GM19238 (cell line): ENCODE measurements at regions not wholly inside any gene's neighbourhood (a gene's known extent, or its start where the extent isn't known, plus 50 kb on each side); places are given as distances from the start of the nearest gene placed in this dataset.

Experiments used
- DNase-seq: peaks from one replicate; pipeline ENCODE4 v3.0.0; 2011; ENCODE audit warnings: low spot score; ENCODE audit not compliant: insufficient read length

DNA sequence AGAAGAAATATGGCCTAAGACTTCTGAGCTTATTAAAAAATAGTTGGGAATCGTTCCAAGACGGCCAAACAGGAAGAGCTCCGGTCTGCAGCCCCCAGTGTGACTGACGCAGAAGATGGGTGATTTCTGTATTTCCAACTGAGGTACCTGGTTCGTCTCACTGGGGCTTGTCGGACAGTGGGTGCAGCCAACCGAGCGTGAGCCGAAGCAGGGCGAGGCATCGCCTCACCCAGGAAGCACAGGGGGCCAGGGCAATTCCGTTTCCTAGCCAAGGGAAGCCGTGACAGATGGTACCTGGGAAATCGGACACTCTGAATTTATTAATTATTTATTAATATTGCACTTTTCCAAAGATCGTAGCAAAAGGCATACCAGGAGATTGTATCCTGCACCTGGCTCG, 857.8 kb downstream of the C12orf50 start:
- DNase-seq, result no peak

DNA sequence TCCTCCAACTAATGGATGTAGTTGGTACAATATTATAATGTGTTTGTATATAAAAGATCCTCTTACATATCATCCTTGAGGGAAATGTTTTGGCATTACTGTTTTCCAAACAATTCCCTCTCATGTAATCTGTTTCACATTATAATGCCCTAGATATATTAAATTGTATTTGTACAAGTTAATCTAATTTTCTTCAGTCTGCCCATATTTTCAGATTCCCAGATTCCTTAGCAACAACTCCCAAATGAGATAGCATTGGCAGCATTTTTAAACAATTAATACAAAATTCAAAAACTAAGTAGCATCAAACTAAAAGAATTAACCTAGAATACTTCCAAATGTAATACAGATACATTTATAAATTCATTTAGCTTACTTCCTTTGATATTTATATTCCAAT, 860.2 kb downstream of the C12orf50 start:
- no peak for DNase-seq

DNA sequence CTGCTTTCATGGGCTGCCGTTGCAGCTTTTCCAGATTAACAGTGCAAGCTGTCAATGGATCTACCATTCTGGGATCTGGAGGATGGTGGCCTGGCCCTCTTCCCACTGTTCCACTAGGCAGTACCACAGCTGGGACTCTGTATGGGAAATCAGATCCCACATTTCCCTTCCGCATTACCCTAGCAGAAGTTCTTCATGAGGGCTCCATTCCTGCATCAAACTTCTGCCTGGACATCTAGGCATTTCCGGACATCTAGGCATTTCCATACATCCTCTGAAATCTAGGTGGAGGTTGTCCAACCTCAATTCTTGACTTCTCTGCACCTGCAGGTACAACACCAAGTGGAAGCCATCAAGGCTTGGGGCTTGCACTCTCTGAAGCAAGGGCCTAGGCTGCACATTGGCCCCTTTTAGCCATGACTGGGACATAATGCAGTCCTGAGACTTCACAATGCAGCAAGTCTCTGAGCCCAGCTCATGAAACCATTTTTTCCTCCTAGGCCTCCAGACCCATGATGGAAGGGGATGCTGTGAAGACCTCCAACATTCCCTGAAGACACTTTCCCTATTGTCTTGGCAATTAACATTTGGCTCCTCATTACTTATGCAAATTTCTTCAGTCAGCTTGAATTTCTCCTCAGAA, 863.3 kb downstream of the C12orf50 start:
- no peak for DNase-seq

DNA sequence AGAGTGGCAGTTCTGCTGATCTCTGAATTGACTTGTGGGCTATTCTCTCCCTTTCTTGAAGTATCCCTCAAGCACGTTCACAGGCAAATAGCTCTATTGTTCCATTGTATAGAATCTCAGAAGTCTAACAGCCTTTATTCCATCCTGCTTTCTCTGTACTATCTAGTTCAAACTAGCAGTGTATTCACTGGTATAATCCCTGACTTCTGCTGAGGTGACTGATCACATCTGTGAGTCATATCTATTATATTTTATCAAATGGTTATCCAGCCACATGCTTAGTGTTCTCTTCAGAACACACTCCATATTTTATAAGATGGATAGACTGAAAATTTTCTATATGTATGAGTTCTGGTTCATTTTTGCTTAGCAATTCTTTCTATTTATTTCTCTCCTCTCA, 866.1 kb downstream of the C12orf50 start:
- no peak for DNase-seq

DNA sequence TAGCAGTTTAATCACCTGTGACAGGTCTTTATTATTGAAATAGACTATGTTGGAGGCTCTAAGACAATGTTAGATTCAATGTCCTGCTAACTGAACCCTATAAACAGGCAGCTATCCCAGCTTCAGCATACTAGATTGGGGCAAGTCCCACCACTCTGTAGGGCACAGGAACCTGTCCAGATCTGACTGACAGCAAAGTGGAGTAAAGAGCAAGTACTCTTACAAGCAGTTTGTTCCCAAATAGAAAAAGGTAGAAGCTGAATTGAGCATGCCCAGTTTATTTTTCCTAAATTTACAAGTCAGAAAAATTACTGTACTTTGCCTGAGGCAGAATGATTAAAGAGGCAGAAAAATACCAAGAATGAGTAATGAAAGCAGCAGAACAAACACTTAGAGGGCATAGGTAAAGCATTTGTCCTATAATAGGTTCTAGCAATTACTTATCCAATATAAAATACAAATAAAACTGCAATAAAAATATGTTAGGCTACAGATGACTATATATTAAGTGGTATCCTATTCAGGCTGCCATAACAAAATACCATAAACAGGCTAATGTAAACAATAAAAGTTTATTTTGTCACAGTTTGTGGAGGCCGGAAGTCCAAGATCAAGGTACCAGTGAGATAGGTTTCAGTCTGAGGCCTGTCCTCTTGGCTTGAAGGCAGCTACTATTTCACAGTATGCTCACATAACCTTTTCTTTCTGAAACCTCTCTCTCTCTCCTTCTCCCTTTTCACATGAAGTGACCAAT, 868.2 kb downstream of the C12orf50 start:
- no peak for DNase-seq

DNA sequence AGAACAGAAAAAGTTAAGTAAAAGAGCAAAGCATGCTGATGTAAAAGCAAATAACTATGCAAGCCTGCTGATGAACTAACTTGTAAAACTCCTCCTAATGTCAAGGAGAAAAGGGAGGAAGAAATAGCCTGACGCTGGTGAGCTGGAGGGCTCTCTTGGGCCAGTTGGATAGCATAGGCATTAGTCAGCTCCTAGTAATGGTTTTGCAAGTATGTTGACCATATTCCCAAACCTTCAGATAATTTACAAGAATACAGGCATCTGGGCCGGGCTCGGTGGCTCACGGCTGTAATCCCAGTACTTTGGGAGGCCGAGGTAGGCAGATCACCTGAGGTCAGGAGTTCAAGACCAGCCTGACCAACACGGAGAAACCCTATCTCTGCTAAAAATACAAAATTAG, 871.4 kb downstream of the C12orf50 start:
- no peak for DNase-seq

DNA sequence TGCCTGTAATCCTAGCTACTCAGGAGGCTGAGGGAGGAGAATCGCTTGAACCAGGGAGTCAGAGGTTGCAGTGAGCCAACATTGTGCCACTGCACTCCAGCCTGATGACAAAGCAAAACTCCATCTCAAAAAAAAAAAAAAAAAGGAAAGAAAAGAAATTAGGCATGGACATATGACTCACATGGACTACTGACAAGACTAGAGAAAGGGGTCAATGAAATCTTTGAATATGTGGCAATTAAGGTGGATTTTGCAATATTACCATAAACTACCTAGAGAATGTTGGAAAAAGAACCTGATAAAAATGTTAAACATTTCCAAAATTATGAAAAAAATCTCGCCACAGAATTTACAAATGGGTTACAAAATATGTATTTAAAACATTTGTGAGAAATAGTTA, 873.6 kb downstream of the C12orf50 start:
- no peak for DNase-seq

DNA sequence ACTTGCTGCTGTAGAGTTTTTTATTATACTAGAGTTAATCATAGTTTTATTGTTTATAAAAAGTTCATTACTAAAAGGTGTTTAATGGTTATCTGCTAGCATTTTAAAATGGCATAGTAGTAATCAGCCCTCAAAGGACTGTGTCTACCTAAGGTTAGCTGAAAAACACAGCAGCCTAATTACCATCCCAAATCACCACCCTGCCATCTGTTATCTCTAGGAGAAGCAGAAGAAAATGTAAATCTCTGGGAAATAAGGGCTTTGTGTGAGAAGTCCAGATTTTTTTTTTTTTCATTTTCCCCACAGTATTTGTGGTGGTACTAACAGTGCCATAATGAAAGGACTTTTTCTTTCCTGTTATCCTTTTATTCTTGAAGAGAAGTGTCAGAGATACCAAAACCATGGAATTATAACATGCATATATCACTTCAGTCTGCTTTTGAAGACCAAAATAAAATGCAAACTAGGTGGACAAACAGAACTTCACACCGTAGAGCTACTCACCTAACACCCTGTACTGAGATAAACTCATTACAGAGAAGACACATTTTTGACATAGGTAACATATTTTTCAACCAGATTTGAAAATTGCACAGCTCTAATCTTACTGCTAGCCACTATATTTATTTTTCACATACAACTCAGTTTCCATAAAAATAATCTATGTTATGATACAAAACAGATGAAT, 876.2 kb downstream of the C12orf50 start:
- DNase-seq, result no peak

DNA sequence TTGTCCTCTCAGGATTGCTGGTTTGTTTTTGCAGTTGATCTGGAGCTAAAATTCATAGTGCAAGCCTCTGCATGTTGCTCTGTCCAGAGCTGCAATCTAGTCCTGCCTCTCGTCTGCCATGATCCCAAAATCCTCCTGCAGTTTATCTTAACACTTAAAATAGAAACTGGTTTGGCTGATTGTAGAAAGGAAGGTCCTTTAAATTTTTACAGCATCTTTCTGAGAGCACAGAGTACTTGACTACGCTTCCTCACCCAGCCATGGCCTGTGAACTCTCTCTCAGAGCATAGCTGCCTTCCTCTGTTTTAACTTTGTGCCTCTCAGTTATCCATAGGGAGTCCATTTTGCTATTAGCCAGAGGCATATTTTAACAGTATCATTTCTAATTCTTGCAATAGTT, 877.1 kb downstream of the C12orf50 start:
- DNase-seq, result no peak

DNA sequence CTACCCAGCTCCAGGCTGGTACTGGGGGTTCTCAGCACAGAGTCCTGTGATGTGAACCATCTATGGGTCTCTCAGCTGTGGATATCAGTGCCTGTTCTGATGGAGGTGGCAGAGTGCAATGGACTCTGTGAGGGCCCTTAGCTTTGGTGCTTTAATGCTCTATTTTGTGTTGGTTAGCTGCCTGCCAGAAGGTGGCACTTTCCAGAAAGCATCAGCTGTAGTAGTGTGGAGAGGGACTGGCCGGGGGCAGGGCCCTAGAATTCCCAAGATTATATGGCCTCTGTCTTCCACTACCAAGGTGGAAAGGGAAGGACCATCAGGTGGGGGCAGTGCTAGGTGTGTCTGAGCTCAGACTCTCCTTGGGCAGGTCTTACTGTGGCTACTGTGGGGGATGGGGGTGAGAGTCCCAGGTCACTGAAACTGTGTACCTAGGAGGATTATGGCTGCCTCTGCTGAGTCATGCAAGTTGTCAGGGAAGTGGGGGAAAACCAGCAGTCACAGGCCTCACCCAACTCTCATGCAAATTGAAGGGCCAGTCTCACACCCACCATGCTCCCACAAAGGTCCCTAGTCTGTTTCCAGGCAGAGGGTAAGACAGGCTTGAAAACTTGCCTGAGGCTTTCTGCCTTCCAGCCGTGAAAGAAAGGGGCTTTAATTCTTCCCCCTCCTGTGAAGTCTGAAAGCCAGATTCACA, 878.1 kb downstream of the C12orf50 start:
- no peak for DNase-seq

DNA sequence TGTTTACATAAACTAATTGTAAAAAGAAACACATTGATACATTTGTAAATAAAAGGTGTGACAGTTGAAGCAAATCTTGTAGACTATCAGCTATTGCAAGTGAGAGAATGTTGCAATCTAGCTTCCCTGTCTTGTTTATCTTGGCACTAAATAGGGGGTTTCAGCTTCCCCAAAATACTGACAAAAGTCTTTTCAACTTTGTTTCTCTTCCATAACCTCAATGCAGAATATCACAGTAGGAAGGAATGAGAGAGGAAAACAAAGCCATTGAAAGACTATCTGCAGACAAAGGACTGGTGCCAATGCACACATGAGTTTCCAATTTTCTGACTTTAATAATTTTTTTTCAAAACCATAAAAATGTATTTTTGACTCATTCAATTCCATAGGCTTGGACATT, 886.2 kb upstream of the MGAT4C start:
- DNase-seq, result no peak

DNA sequence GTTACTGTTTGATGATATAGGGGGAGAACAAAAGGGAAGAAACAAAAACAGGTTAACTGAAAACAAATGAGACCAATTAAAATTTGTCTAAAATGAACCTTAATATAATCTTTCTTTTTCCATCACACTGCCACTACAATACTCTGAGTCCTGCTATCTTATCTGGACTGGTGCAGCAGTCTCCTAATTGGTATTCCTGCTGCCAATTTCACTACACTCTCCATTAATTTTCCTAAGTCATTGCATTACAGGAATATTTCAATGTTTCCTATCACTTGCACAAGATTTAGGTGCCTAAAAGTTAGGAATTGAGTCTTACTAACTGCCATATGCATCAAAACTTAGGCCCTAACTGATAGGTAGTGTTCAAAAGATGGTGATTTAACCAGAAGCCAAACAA, 884.9 kb upstream of the MGAT4C start:
- DNase-seq, result no peak

DNA sequence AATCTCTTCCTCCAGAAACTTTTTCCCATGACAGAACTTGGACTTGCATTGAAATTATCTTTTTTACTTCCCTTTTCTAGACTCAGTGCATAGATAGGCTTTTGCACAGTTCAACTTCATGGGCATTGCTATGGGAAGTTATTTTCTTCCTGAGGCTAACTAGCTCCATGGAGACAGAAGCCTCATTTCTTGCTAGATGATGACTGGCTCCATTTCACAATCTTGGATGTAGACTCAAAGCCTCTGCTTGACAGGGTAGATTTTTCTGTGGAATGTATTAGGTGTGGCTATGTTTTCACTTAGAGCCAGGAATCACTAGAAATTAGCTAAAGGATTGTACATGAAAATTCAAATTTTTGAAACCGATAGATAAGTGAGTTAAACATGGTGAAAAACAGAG, 884.1 kb upstream of the MGAT4C start:
- no peak for DNase-seq

DNA sequence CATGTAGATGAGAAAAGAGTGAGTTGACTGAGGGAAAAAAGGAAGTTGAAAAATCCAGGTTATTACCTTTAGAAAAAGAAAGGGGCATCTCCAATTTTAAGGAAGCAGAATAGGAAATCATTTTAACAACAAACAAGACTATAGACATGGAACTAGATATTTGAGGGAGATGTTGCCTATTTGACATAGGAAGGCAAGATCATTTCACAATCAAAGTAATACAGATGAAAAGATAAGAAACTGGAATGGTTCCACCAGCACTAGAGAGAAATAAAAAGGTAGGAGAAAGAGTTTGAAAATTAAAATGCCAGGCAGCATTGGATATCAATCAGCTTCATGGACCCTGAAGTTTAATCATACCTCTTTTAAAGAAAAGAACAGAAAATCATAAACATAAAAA, 881.0 kb upstream of the MGAT4C start:
- no peak for DNase-seq

DNA sequence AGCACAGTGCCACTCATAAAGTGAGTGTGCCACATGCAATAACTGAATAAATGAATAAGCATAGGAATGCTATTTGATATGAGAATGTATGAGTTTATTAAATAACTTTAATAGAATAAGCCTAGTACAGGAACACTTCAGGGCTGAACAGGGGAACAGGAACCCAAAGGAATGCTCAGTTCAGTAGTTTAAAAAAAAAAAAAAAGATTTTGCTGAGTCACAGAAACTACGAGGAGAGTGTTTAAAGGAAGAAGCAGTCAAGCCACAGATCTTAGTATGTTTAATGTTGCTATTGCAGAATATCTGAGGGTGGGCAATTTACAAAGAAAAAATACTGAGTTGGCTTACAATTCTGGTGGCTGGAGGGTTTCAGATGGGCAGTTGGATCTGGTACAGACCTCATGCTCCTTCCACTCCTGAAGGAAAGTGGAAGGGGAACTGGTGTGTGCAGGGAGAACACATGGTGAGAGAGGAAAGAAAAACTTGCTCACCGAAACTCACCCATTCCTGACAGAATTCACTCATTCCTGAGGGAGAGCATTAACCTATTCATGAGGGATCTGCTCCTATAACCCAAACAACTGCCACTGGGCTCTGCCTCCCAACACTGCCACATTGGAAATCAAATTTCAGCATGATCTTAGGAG, 880.3 kb upstream of the MGAT4C start:
- no peak for DNase-seq

DNA sequence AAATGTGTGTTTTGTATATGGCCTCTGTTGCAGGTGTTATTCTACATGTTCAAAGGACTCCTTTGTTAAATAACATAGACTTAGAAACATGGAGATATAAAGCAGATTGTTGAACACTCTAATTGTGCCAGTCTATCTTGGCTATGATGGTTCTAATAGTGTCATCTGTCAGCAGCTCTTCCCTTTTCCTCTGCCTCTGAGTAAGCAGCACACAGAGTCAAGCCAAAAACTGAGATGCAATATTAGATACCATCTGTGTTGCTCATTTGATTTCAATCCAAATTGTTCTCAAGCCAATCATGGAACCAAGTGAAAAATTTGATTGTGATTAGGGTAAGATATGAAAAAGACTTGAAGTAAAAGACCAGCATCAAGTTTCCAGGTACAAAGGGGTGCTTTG, 871.1 kb upstream of the MGAT4C start:
- no peak for DNase-seq

DNA sequence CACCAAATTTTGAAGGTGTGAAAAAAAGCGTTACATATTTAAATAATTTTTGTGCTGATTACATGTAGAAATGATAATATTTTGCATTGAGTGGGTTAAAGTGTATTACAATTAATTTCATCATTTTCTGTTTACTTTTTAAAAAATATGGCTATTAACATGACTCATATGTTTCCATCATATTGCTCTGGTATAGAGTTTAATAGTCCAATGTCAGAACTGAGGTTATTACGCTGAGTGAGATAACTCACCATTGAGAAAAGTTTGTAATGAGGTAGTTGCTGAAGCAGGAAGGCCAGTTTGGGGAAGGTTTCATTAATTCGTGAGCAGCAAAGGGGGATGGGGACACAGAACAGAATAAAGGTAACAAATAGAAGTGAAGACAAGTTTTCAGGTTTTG, 865.7 kb upstream of the MGAT4C start:
- DNase-seq, result no peak

DNA sequence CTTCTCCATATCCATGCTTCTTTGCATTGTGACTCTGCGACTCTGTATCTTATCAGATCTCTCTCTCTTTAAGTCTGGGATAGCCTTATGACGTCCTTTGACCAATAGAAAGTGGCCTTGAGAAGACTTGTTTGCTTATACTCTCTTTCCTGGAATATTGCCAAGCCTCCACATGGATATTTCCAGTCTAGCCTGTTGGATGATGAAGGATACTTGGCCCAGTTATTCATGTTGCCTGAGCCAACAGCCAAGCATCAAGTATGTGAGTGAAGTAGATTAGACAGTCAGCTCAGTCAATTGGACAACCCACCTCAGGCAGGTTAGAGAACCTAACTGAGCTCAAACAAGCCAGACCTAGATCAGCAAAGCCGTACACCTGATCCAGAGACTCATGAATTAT, 864.2 kb upstream of the MGAT4C start:
- no peak for DNase-seq

DNA sequence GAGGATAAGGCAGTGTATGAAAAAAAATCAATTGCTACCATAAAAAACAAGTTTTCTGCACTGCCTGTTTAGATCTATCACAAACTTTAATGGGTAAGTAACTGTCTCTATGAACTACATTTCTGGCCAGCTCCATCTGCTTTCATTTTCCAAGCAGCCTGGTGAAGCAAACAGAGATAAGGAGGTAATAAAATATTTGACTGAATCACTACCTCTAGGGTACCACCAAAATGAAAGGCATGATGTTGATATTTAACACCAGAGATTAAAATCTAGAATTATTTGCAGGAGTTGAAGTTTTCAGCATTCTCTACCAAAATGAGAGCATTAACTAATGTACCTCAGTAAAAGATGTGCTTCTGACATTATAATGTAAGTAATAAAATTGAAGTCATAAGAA, 863.5 kb upstream of the MGAT4C start:
- DNase-seq, result no peak

DNA sequence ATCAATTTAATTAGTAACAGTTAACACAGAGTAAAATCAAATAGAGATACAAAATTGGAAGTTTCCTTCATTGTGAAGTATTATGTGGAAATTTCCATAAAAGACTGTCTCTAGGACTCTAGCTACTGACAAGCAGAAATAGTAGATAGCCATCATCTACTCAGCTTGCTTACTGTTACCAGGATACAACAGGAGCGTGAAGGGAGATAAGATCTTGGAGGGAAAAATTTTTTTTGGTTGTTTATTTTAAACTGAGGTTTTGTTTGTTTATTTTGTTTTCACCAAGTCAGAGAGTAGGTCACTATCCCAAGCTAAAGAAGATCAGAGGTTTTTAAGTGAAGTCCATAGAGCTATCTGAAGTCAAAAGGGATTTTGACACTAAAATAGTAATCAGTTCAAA, 861.3 kb upstream of the MGAT4C start:
- no peak for DNase-seq

DNA sequence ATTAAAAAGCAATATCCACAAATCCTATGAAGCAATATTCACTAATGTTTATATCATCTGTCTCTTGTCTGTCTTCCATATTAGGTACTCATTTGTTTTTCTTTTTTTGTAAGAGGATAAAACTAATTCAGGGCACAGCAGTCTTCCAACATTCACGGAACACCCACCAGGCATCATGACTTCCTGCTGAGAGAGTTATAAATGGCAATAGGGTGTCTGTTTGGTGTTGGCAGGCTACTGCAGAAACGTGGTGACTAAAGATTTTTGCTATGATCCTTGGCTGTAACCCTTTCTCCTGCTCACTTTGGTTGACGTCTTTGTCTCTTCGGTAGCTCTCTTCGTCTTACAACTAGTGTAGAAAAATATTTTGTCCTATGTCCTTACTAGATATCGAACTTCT, 860.6 kb upstream of the MGAT4C start:
- DNase-seq, result no peak
